Prostate gland (tissue), 2 donors: ENCODE measurements at regions not wholly inside any gene's neighbourhood (a gene's known extent, or its start where the extent isn't known, plus 50 kb on each side); places are given as distances from the start of the nearest gene placed in this dataset.

Experiments used
- DNase-seq: peaks from one replicate; pipeline ENCODE4 v3.0.0-alpha.2; 2019; ENCODE audit warnings: low spot score
- H3K27ac ChIP-seq, 2 donors: fragments of 200-600 bp; sonication (generic); 2 replicates each; pipeline ENCODE4 v1.5.1; 2017 to 2019
- H3K27me3 ChIP-seq: fragments of 200-600 bp; sonication (generic); replicated peaks from 2 replicates; pipeline ENCODE4 v1.5.1; 2019; ENCODE audit not compliant: insufficient read depth
- H3K36me3 ChIP-seq, 2 donors: fragments of 200-600 bp; sonication (generic); 1 replicate in 1 of 2; 2 replicates in 1 of 2; pipeline versions ENCODE4 v1.5.1 to v1.8.1; 2017 to 2019
- H3K4me1 ChIP-seq: fragments of 200-600 bp; sonication (generic); replicated peaks from 2 replicates; pipeline ENCODE4 v1.5.1; 2019
- H3K4me3 ChIP-seq, 2 donors: fragments of 200-600 bp; sonication (generic); 2 replicates each; pipeline ENCODE4 v1.5.1; 2017 to 2019
- H3K9me3 ChIP-seq: fragments of 200-600 bp; sonication (generic); 2 replicates; pipeline ENCODE4 v1.5.1; 2017
- CTCF ChIP-seq, 4 experiments: fragments of 200-600 bp in 2 of 4; fragments of 450-650 bp in 2 of 4; sonication (generic) in 2 of 4; IDR thresholded peaks; 1 replicate in 3 of 4; 2 replicates in 1 of 4; pipeline ENCODE4 v1.5.1; 2016 to 2019; ENCODE audit warnings: antibody characterized with exemption in 4 of 4, mild to moderate bottlenecking in 2 of 4, moderate library complexity in 2 of 4
- POLR2A ChIP-seq: fragments of 450-650 bp; IDR thresholded peaks from one replicate; pipeline ENCODE4 v1.6.1; 2016; ENCODE audit warnings: antibody characterized with exemption, mild to moderate bottlenecking
- POLR2AphosphoS5 ChIP-seq: sonication (generic); formaldehyde crosslinking; IDR thresholded peaks from one replicate; pipeline ENCODE4 v1.6.1; 2017; ENCODE audit warnings: antibody characterized with exemption
- WGBS: methylation state at CpG from one replicate; pipeline ENCODE4 v1.1.5; 2018; 5-methylcytosine and 5-hydroxymethylcytosine counted together
- intact Hi-C: fragments of 100-400 bp; cut with DNase I; formaldehyde crosslinking; loops from one replicate; pipeline ENCODE4 v1.14.2; 2022

- TF ChIP-seq POLR2A (no peak), CTCF (IDR thresholded peaks at IDR 0.05) (no peak), POLR2AphosphoS5 (no peak)
- intact Hi-C loops: no loop called here
- H3K4me1 ChIP-seq: no peaks in the 10 kb centered on the region
Measured at GRCh38 chr1:82466416-82466815, 665.7 kb downstream of the ADGRL2 start.

GRCh38 chr1:82465024-82465423 lies 664.3 kb downstream of the ADGRL2 start:
- intact Hi-C loops: no loop called here
- TF ChIP-seq POLR2A (no peak), POLR2AphosphoS5 (no peak), CTCF (IDR thresholded peaks at IDR 0.05) (no peak)
- Histone ChIP-seq H3K27me3 (no peaks in the 10 kb centered on the region), H3K27ac (peak overlapping the region in 1 of 2 donors; percentile 7), H3K9me3 (no peaks in the 10 kb centered on the region), H3K36me3 (no peaks in the 10 kb centered on the region), H3K4me3 (no peak overlapping the region), H3K4me1 (no peaks in the 10 kb centered on the region)
- no peak for DNase-seq
- WGBS: 19% methylated on average over 3 of the region's 3 CpGs

More at GRCh38 chr1:82466416-82466815, 665.7 kb downstream of the ADGRL2 start:
- Histone ChIP-seq H3K4me3 (no peak overlapping the region), H3K36me3 (no peaks in the 10 kb centered on the region), H3K27ac (no peak overlapping the region), H3K27me3 (no peaks in the 10 kb centered on the region), H3K9me3 (no peaks in the 10 kb centered on the region)
- no peak for DNase-seq

GRCh38 chr1:82464362-82465001 lies 663.7 kb downstream of the ADGRL2 start:
- Histone ChIP-seq H3K4me3 (no peak overlapping the region), H3K4me1 (no peaks in the 10 kb centered on the region), H3K36me3 (no peaks in the 10 kb centered on the region), H3K9me3 (no peaks in the 10 kb centered on the region), H3K27me3 (no peaks in the 10 kb centered on the region), H3K27ac (no peak overlapping the region)
- TF ChIP-seq CTCF (IDR thresholded peaks at IDR 0.05) (no peak), POLR2AphosphoS5 (no peak), POLR2A (no peak)
- DNase-seq: no peak
- intact Hi-C loops: no loop called here
- WGBS: 7% methylated on average over 3 of the region's 3 CpGs

GRCh38 chr1:82463951-82464350 lies 663.2 kb downstream of the ADGRL2 start:
- 75% methylated on average over 1 of the region's 1 CpG for WGBS
- no peaks in the 10 kb centered on the region for H3K9me3 ChIP-seq
- no peak overlapping the region for H3K4me3 ChIP-seq
- no peak for DNase-seq
- H3K36me3 ChIP-seq: no peaks in the 10 kb centered on the region
- no peaks in the 10 kb centered on the region for H3K4me1 ChIP-seq
- H3K27me3 ChIP-seq: no peaks in the 10 kb centered on the region
- no peak overlapping the region for H3K27ac ChIP-seq
- TF ChIP-seq POLR2AphosphoS5: no peak
- TF ChIP-seq POLR2A: no peak
- TF ChIP-seq CTCF (IDR thresholded peaks at IDR 0.05): no peak
- intact Hi-C loops: no loop called here

- DNase-seq: no peak
- Histone ChIP-seq H3K36me3 (no peaks in the 10 kb centered on the region), H3K27me3 (no peaks in the 10 kb centered on the region), H3K27ac (no peak overlapping the region), H3K4me3 (no peak overlapping the region), H3K9me3 (no peaks in the 10 kb centered on the region), H3K4me1 (no peaks in the 10 kb centered on the region)
- TF ChIP-seq POLR2A (no peak), CTCF (IDR thresholded peaks at IDR 0.05) (no peak)
- intact Hi-C loops: no loop called here
- 28% methylated on average over 1 of the region's 1 CpG for WGBS
Measured at GRCh38 chr1:82462366-82462765, 661.6 kb downstream of the ADGRL2 start.
